Brain microvascular endothelial cell (primary cell): ENCODE measurements at regions not wholly inside any gene's neighbourhood (a gene's known extent, or its start where the extent isn't known, plus 50 kb on each side); places are given as distances from the start of the nearest gene placed in this dataset.

Source experiments
- DNase-seq: peaks from one replicate; pipeline ENCODE4 v3.0.0-alpha.2; 2020
- H3K27ac ChIP-seq: fragments of 250-450 bp; sonication (Bioruptor Pico); 2 replicates; pipeline ENCODE4 v1.5.1; 2020; ENCODE audit warnings: mild to moderate bottlenecking, moderate library complexity
- H3K27me3 ChIP-seq: fragments of 250-450 bp; sonication (Bioruptor Pico); replicated peaks from 2 replicates; pipeline ENCODE4 v1.5.1; 2020; ENCODE audit warnings: mild to moderate bottlenecking
- H3K36me3 ChIP-seq: fragments of 250-450 bp; sonication (Bioruptor Pico); replicated peaks from 2 replicates; pipeline ENCODE4 v1.5.1; 2020; ENCODE audit warnings: mild to moderate bottlenecking
- H3K4me3 ChIP-seq: 2 replicates; pipeline ENCODE4 v1.5.1; 2011; ENCODE audit warnings: low read depth, mild to moderate bottlenecking, control low read depth, low read length, moderate library complexity
- CTCF ChIP-seq: IDR thresholded peaks from 2 replicates; pipeline ENCODE4 v1.5.1; 2011; ENCODE audit warnings: low read depth, mild to moderate bottlenecking, moderate library complexity, low read length, control low read depth, inconsistent platforms; ENCODE audit errors: missing control alignments
- in situ Hi-C: cut with HindIII; loops from 2 replicates; pipeline ENCODE4 v1.10.0; 2017; ENCODE audit warnings: low sequenced_read_pairs, low pct_ligation_motif_present

DNA sequence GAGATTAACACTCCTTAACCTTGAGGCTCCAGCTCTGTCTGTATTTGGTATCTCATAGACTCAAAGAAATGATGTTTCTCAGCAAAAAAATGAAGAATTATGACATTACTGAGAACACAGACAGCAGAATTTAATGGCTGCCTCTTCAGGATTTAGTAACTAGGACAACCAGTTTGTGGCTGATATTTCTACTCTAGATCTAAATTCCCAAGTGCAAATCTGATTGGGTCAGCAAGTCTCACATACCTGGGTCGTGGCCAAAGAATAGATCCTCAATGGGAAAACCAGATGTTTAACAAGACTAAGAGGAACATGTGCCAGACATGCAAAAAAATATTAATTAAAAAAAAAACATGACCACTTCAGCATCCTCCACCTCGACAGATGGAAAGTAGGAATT, 608.9 kb downstream of the DTWD2 start:
- no peak for TF ChIP-seq CTCF
- in situ Hi-C loops: no loop called here
- Histone ChIP-seq H3K27me3 (no peaks in the 10 kb centered on the region), H3K27ac (no peak overlapping the region), H3K4me3 (no peak overlapping the region), H3K36me3 (no peaks in the 10 kb centered on the region)
- DNase-seq: no peak

- Histone ChIP-seq H3K4me3 (no peak overlapping the region), H3K36me3 (no peaks in the 10 kb centered on the region), H3K27me3 (no peaks in the 10 kb centered on the region), H3K27ac (no peak overlapping the region)
- in situ Hi-C loops: no loop called here
- no peak for TF ChIP-seq CTCF
- no peak for DNase-seq
These were observed 609.4 kb downstream of the DTWD2 start for GRCh38 chr5:118378959-118379358.

- Histone ChIP-seq H3K27me3 (no peaks in the 10 kb centered on the region), H3K27ac (no peak overlapping the region), H3K36me3 (no peaks in the 10 kb centered on the region), H3K4me3 (no peak overlapping the region)
- no peak for DNase-seq
- in situ Hi-C loops: no loop called here
- no peak for TF ChIP-seq CTCF
These were observed 610.9 kb downstream of the DTWD2 start for GRCh38 chr5:118377420-118377819.

DNA sequence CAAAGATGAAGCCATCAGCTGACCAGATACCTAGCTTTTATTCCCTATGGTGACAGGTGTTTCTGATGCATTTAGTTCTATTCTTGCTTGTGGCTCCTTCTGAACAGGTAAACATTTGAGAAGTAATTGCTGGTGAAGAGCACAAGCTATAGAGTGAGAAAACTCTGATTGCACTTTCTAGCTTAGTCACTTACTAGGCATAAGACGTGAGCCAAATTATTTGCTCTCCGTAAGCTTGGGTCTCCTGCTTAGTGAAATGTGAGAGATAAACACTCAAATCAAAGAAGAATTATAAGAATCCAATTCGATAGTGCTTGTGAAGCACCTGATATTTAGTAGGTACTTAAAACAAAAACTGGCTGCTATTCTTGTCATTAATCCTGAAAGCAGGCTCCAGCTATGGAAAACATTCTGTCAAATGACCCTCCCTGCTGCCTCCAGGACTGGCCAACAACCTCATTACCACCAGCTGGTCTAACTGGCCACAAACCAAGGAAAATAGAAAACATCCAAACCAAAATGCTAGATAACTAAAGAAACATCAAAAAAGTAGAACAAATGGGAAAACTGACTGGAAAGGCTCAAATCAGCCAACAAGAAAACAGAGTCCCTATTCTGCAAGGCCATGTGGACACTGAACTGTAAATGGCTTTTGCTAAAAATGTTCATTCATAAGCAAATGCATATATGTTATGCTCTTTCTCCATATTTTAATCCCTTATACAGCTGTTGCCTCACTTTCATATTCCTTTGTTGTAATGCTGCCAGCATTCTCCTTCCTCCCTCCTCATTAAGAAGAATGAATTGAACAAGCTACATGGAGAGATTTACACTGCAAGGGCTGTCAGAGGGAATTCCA, 616.1 kb downstream of the DTWD2 start:
- Histone ChIP-seq H3K4me3 (no peak overlapping the region), H3K36me3 (no peaks in the 10 kb centered on the region), H3K27me3 (no peaks in the 10 kb centered on the region), H3K27ac (no peak overlapping the region)
- TF ChIP-seq CTCF: no peak
- no peak for DNase-seq
- in situ Hi-C loops: no loop called here

DNA sequence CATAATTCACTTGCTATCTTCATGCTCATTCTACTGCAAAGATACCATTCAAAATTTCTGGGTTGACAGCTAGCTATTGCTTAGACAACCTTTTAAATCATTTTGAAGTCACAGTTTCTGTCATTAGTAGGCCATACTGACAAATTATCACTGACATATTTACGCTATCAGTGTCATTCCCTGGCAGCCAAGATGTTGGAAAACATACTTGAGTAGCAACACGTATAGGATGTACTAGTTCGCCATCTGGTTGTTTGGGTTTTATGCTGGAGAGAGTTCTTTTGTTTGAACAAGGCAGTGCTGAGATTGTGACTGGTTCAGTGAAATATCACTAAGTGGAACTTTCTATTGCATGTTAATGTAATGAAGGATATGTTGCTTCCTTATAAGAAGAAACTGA, 621.9 kb downstream of the DTWD2 start:
- no peak overlapping the region for H3K27ac ChIP-seq
- DNase-seq: no peak
- no peak for TF ChIP-seq CTCF
- no peaks in the 10 kb centered on the region for H3K27me3 ChIP-seq
- in situ Hi-C loops: no loop called here
- H3K4me3 ChIP-seq: no peak overlapping the region
- H3K36me3 ChIP-seq: no peaks in the 10 kb centered on the region

GRCh38 chr5:118365718-118366117, 622.6 kb downstream of the DTWD2 start:
- H3K4me3 ChIP-seq: no peak overlapping the region
- no peaks in the 10 kb centered on the region for H3K36me3 ChIP-seq
- DNase-seq: no peak
- TF ChIP-seq CTCF: no peak
- no peak overlapping the region for H3K27ac ChIP-seq
- no peaks in the 10 kb centered on the region for H3K27me3 ChIP-seq
- in situ Hi-C loops: no loop called here
